NCI-H1092 (cell line): ENCODE measurements at regions not wholly inside any gene's neighbourhood (a gene's known extent, or its start where the extent isn't known, plus 50 kb on each side); places are given as distances from the start of the nearest gene placed in this dataset.
"Not testable (repeated sequence)": the region's sequence is repeated elsewhere in the genome, so short reads cannot be mapped to it uniquely, and the experiment has no call there.

ENCODE experiments used
- DNase-seq: peaks from one replicate; lab custom pipeline; 2025; lab: John Stamatoyannopoulos, UW

- DNase-seq = no peak
Observed at GRCh38 chr16:88300463-88300835, 82.3 kb upstream of the ZNF469 start.

- DNase-seq = no peak
Observed at GRCh38 chr16:88301431-88301830, 81.3 kb upstream of the ZNF469 start.

GRCh38 chr16:88301886-88302285 is 80.9 kb upstream of the ZNF469 start:
- no peak for DNase-seq

- no peak for DNase-seq
Observed at GRCh38 chr16:88302666-88303065, 80.1 kb upstream of the ZNF469 start.

GRCh38 chr16:88303405-88303804 is 79.4 kb upstream of the ZNF469 start:
- no peak for DNase-seq

- DNase-seq = no peak
Observed at GRCh38 chr16:88303890-88304819, 78.6 kb upstream of the ZNF469 start.

GRCh38 chr16:88305176-88305575 is 77.6 kb upstream of the ZNF469 start:
- DNase-seq = no peak

GRCh38 chr16:88306411-88306810 is 76.3 kb upstream of the ZNF469 start:
- no peak for DNase-seq

- no peak for DNase-seq
Observed at GRCh38 chr16:88306860-88307545, 75.8 kb upstream of the ZNF469 start.

GRCh38 chr16:88308441-88309173 is 74.2 kb upstream of the ZNF469 start:
- DNase-seq = no peak

- no peak for DNase-seq
Observed at GRCh38 chr16:88309174-88309907, 73.4 kb upstream of the ZNF469 start.

- no peak for DNase-seq
Observed at GRCh38 chr16:88309908-88310265, 72.9 kb upstream of the ZNF469 start.

- DNase-seq = no peak
Observed at GRCh38 chr16:88310796-88311605, 71.8 kb upstream of the ZNF469 start.

- not testable (repeated sequence) for DNase-seq
Observed at GRCh38 chr16:88311860-88312259, 70.9 kb upstream of the ZNF469 start.

GRCh38 chr16:88312732-88313131 is 70.0 kb upstream of the ZNF469 start:
- DNase-seq = no peak

GRCh38 chr16:88314991-88315542 is 67.7 kb upstream of the ZNF469 start:
- no peak for DNase-seq

GRCh38 chr16:88315543-88316105 is 67.1 kb upstream of the ZNF469 start:
- DNase-seq = no peak

GRCh38 chr16:88316151-88316550 is 66.6 kb upstream of the ZNF469 start:
- no peak for DNase-seq

- DNase-seq = no peak
Observed at GRCh38 chr16:88316941-88317612, 65.7 kb upstream of the ZNF469 start.

GRCh38 chr16:88317613-88317965 is 65.2 kb upstream of the ZNF469 start:
- DNase-seq = no peak
